ENCODE measurements at regions not wholly inside any gene's neighbourhood (a gene's known extent, or its start where the extent isn't known, plus 50 kb on each side); places are given as distances from the start of the nearest gene placed in this dataset.
A peak's percentile ranks its signal among the peaks of the same experiment; 100 is the strongest.

DNA sequence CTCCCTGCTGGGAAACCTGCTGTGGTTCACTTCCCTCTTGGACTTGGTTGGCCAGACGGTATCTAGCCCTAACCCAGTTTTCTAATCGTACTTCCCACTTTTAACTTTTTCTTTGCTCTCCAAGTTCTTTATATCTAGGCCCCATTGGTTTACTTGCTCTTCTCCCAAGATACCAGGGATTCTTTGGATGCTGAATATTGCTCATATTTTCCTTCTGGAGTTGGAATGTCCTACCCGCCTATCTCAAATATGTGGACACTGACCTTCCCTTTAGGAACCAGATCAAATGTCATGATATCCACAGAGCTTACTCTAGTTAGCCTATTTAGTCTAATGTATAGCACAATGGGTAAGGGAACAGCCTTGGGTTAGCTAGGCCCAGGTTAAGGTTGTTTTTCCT lies 228.6 kb downstream of the DACT1 start:
- no peak overlapping the region for H3K4me3 ChIP-seq (replicated peaks in 1 of 2; ENCODE audit: low read depth in 2 of 2, low read length in 2 of 2)
- DNase-seq (ENCODE audit: low read depth in 2 of 2), result peak in 1 of 2 donors; percentile 27
- TF ChIP-seq, protein P1, sequence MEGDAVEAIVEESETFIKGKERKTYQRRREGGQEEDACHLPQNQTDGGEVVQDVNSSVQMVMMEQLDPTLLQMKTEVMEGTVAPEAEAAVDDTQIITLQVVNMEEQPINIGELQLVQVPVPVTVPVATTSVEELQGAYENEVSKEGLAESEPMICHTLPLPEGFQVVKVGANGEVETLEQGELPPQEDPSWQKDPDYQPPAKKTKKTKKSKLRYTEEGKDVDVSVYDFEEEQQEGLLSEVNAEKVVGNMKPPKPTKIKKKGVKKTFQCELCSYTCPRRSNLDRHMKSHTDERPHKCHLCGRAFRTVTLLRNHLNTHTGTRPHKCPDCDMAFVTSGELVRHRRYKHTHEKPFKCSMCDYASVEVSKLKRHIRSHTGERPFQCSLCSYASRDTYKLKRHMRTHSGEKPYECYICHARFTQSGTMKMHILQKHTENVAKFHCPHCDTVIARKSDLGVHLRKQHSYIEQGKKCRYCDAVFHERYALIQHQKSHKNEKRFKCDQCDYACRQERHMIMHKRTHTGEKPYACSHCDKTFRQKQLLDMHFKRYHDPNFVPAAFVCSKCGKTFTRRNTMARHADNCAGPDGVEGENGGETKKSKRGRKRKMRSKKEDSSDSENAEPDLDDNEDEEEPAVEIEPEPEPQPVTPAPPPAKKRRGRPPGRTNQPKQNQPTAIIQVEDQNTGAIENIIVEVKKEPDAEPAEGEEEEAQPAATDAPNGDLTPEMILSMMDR (IDR thresholded peaks at IDR 0.05; ENCODE audit: low read depth, low read length), result no peak

DNA sequence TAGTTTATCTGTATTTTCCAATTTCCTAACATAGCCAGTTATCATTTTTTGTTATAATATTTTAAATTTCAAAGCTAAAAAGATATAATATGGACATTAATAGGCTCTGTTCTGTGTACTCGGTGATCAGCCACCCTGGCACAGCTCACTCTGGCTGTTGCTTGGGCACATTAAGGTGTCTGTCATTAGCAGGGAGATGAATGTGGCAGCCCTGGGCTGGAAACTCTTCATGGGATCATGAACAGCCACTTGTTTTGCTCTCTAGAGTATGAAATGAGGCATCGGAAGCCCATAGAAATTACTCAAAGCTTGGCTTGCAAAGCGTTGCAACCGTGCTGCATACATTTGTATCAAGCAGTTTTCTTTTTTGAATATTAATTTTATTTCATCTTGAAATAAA lies 233.2 kb downstream of the DACT1 start:
- H3K4me3 ChIP-seq (replicated peaks in 1 of 2; ENCODE audit: low read depth in 2 of 2, low read length in 2 of 2), result no peak overlapping the region
- no peak for DNase-seq (ENCODE audit: low read depth in 2 of 2)
- TF ChIP-seq, protein P1 (IDR thresholded peaks at IDR 0.05; ENCODE audit: low read depth, low read length), result no peak

DNA sequence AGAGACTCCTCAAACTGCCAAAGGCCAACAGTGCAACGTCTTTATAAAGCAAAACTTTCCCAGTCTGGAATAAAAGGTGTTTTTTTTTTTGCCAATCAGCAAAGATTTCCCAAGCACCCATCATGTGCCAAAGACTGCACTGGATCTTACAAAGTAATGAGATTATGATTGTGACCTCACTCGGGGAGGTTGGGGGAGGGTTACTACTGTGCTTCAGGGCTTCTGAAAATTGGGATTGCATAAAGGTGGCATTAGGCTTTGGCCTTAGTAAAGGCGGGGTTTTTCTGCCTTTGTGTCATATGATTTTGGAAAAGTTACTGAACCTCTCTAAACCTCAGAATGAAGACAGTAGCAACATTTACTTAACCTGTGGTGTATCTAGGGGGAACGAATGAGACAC lies 233.8 kb downstream of the DACT1 start:
- DNase-seq (ENCODE audit: low read depth in 2 of 2), result no peak
- TF ChIP-seq, protein P1 (IDR thresholded peaks at IDR 0.05; ENCODE audit: low read depth, low read length), result no peak
- H3K4me3 ChIP-seq (replicated peaks in 1 of 2; ENCODE audit: low read depth in 2 of 2, low read length in 2 of 2), result no peak overlapping the region

DNA sequence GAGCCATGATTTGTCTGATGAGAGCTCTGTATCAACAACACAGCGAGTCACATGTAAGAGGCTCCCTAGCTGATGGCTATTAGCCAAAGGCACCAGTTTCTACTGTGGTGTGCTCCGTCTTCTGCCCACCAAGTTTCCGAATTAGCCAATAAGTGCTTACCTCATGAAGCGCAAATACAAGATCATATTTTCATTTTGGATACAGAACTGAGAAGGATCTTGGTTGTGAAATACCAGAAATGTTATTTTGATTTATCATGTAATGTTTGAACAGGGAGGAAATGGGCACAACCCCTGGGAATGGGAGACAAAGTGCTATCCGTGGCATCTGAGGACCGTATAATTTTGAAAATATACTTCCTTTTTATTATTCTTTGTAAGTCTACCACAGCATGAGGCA lies 234.3 kb downstream of the DACT1 start:
- H3K4me3 ChIP-seq (replicated peaks in 1 of 2; ENCODE audit: low read depth in 2 of 2, low read length in 2 of 2), result no peak overlapping the region
- peak; percentile 55 to 59 for DNase-seq (ENCODE audit: low read depth in 2 of 2)
- TF ChIP-seq, protein P1 (IDR thresholded peaks at IDR 0.05; ENCODE audit: low read depth, low read length), result no peak

DNA sequence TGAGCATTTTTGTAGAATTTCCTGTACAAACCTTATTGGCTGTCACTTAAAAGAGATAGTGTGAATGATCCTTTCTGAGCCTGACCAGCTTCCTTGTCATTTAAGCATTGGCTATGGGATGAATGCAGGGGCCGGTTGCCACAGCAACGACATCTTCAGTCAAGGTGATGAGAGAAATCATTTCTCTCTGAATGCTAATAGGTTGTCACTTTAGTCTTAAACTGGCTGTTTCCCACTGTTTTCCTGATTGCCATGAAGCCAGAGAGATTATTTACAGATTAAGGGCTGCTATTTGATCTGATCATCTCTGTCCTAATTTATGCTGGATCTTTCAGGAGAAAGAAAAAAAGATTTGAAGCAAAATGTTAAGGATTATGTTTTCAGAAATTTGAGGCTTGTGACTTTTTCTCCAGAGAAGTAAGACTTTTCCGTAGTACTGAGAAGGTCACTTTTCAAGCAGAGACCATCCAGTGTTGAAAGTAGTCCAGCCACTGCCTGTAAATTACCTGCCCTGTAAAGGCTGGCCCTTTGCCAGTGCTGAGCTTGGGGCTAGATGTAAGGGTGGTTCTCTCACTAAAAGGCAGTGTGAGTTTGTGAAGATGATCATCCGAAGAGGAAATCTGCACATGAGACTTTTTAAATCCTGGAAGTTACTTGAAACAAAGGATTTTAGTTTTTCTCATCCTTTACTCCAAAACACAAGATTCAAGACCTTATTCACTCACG lies 235.6 kb downstream of the DACT1 start:
- no peak for DNase-seq (ENCODE audit: low read depth in 2 of 2)
- no peak overlapping the region for H3K4me3 ChIP-seq (replicated peaks in 1 of 2; ENCODE audit: low read depth in 2 of 2, low read length in 2 of 2)
- TF ChIP-seq, protein P1 (IDR thresholded peaks at IDR 0.05; ENCODE audit: low read depth, low read length), result no peak

DNA sequence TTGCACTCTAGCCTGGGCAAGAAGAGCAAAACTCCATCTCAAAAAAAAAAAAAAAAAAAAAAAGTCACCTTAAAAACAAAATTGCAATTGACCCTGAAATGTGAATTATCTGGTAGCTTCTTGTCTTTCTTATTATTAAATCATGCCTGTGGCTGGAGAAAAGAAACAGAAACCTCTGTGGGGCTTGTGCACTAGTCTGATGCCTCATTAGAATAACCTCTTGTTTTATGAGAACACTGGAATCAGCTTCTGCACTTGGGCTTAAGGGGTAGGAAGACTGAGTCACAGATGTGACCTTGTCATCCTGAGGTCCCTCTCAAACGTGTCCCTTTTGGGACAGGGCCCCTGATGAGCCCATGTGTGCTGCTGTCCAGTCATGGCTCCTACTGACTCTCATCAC lies 237.9 kb downstream of the DACT1 start:
- H3K4me3 ChIP-seq (replicated peaks in 1 of 2; ENCODE audit: low read depth in 2 of 2, low read length in 2 of 2), result no peak overlapping the region
- no peak for DNase-seq (ENCODE audit: low read depth in 2 of 2)
- TF ChIP-seq, protein P1 (IDR thresholded peaks at IDR 0.05; ENCODE audit: low read depth, low read length), result no peak

DNA sequence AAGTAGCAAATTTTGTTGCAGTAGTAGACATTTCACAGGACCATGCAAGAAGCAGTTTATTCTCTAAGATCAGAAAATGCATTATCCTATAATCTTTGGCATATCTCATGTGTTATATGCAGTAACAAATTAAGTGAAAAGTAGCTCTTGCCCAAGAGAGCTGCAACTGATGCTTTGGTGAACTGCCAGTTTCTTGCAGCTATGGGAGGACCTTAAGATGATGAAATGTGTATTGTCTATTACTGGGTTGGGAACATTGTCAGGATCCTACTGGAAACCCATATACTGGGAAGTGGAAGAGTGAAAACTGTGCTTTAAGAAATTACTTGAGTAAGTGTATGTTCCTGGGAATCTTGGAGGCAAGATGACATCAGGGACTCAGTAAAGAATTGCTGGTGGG lies 238.8 kb downstream of the DACT1 start:
- TF ChIP-seq, protein P1 (IDR thresholded peaks at IDR 0.05; ENCODE audit: low read depth, low read length), result no peak
- H3K4me3 ChIP-seq (replicated peaks in 1 of 2; ENCODE audit: low read depth in 2 of 2, low read length in 2 of 2), result no peak overlapping the region
- DNase-seq (ENCODE audit: low read depth in 2 of 2), result peak; percentile 70 to 86

Measured in cardiac fibroblast (primary cell).